CD8-positive, alpha-beta memory T cell (primary cell): ENCODE measurements at regions not wholly inside any gene's neighbourhood (a gene's known extent, or its start where the extent isn't known, plus 50 kb on each side); places are given as distances from the start of the nearest gene placed in this dataset.

Experiments
- CTCF ChIA-PET: fragments of 350-600 bp; sonication (Branson Sonifier 250); formaldehyde crosslinking; loops from one replicate; lab custom pipeline; 2021; ENCODE audit warnings: antibody characterized with exemption; lab: Charles Lee
- POLR2A ChIA-PET: fragments of 350-600 bp; sonication (Branson Sonifier 250); formaldehyde crosslinking; loops from one replicate; lab custom pipeline; 2021; ENCODE audit warnings: antibody characterized with exemption; lab: Charles Lee
- DNase-seq, 5 donors: peaks; one replicate each; pipeline versions ENCODE4 v3.0.0 to v3.0.0-alpha.2; 2020 to 2022; ENCODE audit warnings: mixed read lengths in 1 of 5
- H3K27ac ChIP-seq: one replicate; pipeline ENCODE4 v1.7.0; 2013; ENCODE audit warnings: low read depth, mild to moderate bottlenecking, low read length, moderate library complexity
- H3K27me3 ChIP-seq: 2 replicates; pipeline ENCODE4 v1.7.0; 2013; ENCODE audit warnings: low read length, mild to moderate bottlenecking; ENCODE audit not compliant: insufficient read depth, poor library complexity, severe bottlenecking
- H3K36me3 ChIP-seq: 2 replicates; pipeline ENCODE4 v1.7.0; 2013; ENCODE audit warnings: mild to moderate bottlenecking, low read length, moderate library complexity; ENCODE audit not compliant: insufficient read depth
- H3K4me1 ChIP-seq: 2 replicates; pipeline ENCODE4 v1.7.0; 2013; ENCODE audit warnings: mild to moderate bottlenecking, low read length, moderate library complexity; ENCODE audit not compliant: insufficient read depth
- H3K4me3 ChIP-seq: 2 replicates; pipeline ENCODE4 v1.7.0; 2013; ENCODE audit warnings: mild to moderate bottlenecking, low read length
- H3K9me3 ChIP-seq: 2 replicates; pipeline ENCODE4 v1.7.0; 2013; ENCODE audit warnings: mild to moderate bottlenecking, low read length
- H3K27ac Mint-ChIP-seq, 8 donors: one replicate each; pipeline ENCODE4 v1.8.0; 2020 to 2021; ENCODE audit warnings: mixed read lengths in 8 of 8, mild to moderate bottlenecking in 6 of 8, inconsistent platforms in 3 of 8, moderate library complexity in 3 of 8
- H3K27me3 Mint-ChIP-seq, 2 donors: one replicate each; pipeline ENCODE4 v1.8.0; 2020 to 2021; ENCODE audit warnings: mixed read lengths in 2 of 2, mild to moderate bottlenecking in 1 of 2, moderate library complexity in 1 of 2
- H3K36me3 Mint-ChIP-seq, 3 donors: one replicate each; pipeline ENCODE4 v1.8.0; 2020 to 2021; ENCODE audit warnings: mixed read lengths in 3 of 3, inconsistent platforms in 1 of 3, mild to moderate bottlenecking in 1 of 3
- H3K4me1 Mint-ChIP-seq, 3 donors: one replicate each; pipeline ENCODE4 v1.8.0; 2020 to 2021; ENCODE audit warnings: mixed read lengths in 3 of 3, inconsistent platforms in 1 of 3, mild to moderate bottlenecking in 1 of 3
- H3K4me3 Mint-ChIP-seq, 7 donors: one replicate each; pipeline ENCODE4 v1.8.0; 2020 to 2021; ENCODE audit warnings: mixed read lengths in 7 of 7, mild to moderate bottlenecking in 6 of 7, moderate library complexity in 4 of 7, inconsistent platforms in 2 of 7
- H3K9me3 Mint-ChIP-seq, 5 donors: one replicate each; pipeline ENCODE4 v1.8.0; 2020 to 2022; ENCODE audit warnings: mixed read lengths in 5 of 5, mild to moderate bottlenecking in 3 of 5, moderate library complexity in 2 of 5, inconsistent platforms in 1 of 5

- Histone ChIP-seq H3K27ac (no peak overlapping the region), H3K4me3 (no peak overlapping the region), H3K36me3 (no peaks in the 10 kb centered on the region), H3K27me3 (no peaks in the 10 kb centered on the region), H3K4me1 (peaks cover 20% of the 10 kb centered on the region), H3K9me3 (no peaks in the 10 kb centered on the region)
- CTCF ChIA-PET: no interaction called here
- Mint-ChIP-seq H3K4me3 (no peak overlapping the region), H3K4me1 (peaks cover 23 to 26% (median 24%) of the 10 kb centered on the region in 3 donors), H3K36me3 (no peaks in the 10 kb centered on the region), H3K27ac (peak overlapping the region in 1 of 8 donors; percentile 25), H3K27me3 (peaks cover 0 to 2% of the 10 kb centered on the region in 2 donors), H3K9me3 (no peaks in the 10 kb centered on the region)
- no peak for DNase-seq
- POLR2A ChIA-PET: no interaction called here
Observed at GRCh38 chr6:14880677-14881076, 365.2 kb upstream of the JARID2 start.

- no peak for DNase-seq
- Mint-ChIP-seq H3K4me3 (no peak overlapping the region), H3K27ac (no peak overlapping the region), H3K4me1 (peaks cover 15 to 19% (median 17%) of the 10 kb centered on the region in 3 donors), H3K36me3 (no peaks in the 10 kb centered on the region), H3K9me3 (no peaks in the 10 kb centered on the region), H3K27me3 (no peaks in the 10 kb centered on the region)
- Histone ChIP-seq H3K27ac (no peak overlapping the region), H3K4me1 (peaks cover 18% of the 10 kb centered on the region), H3K4me3 (no peak overlapping the region), H3K36me3 (no peaks in the 10 kb centered on the region), H3K9me3 (no peaks in the 10 kb centered on the region), H3K27me3 (no peaks in the 10 kb centered on the region)
- ChIA-PET POLR2A (no interaction called here), CTCF (no interaction called here)
Observed at GRCh38 chr6:14881398-14881797, 364.5 kb upstream of the JARID2 start.

GRCh38 chr6:14882394-14883026, 363.4 kb upstream of the JARID2 start:
- POLR2A ChIA-PET: no interaction called here
- CTCF ChIA-PET: no interaction called here
- Mint-ChIP-seq H3K4me3 (no peak overlapping the region), H3K27ac (peak overlapping the region in 1 of 8 donors; percentile 6), H3K4me1 (peaks cover 4 to 8% (median 6%) of the 10 kb centered on the region in 3 donors), H3K27me3 (no peaks in the 10 kb centered on the region), H3K36me3 (no peaks in the 10 kb centered on the region), H3K9me3 (no peaks in the 10 kb centered on the region)
- Histone ChIP-seq H3K27me3 (no peaks in the 10 kb centered on the region), H3K36me3 (no peaks in the 10 kb centered on the region), H3K4me1 (peaks cover 7% of the 10 kb centered on the region), H3K27ac (no peak overlapping the region), H3K4me3 (no peak overlapping the region), H3K9me3 (no peaks in the 10 kb centered on the region)
- DNase-seq: no peak

GRCh38 chr6:14883921-14884320, 361.9 kb upstream of the JARID2 start:
- no peaks in the 10 kb centered on the region for H3K4me1 ChIP-seq
- H3K27ac ChIP-seq: no peak overlapping the region
- Mint-ChIP-seq H3K27ac (no peak overlapping the region), H3K4me3 (no peak overlapping the region), H3K36me3 (no peaks in the 10 kb centered on the region), H3K27me3 (no peaks in the 10 kb centered on the region), H3K4me1 (no peaks in the 10 kb centered on the region), H3K9me3 (no peaks in the 10 kb centered on the region)
- no peak overlapping the region for H3K4me3 ChIP-seq
- ChIA-PET CTCF (no interaction called here), POLR2A (no interaction called here)
- no peaks in the 10 kb centered on the region for H3K27me3 ChIP-seq
- H3K36me3 ChIP-seq: no peaks in the 10 kb centered on the region
- DNase-seq: no peak
- H3K9me3 ChIP-seq: no peaks in the 10 kb centered on the region

- H3K4me1 ChIP-seq: no peaks in the 10 kb centered on the region
- H3K27me3 Mint-ChIP-seq: peaks cover 0 to 4% of the 10 kb centered on the region in 2 donors
- CTCF ChIA-PET: no interaction called here
- no peak for DNase-seq
- H3K36me3 ChIP-seq: no peaks in the 10 kb centered on the region
- no peaks in the 10 kb centered on the region for H3K36me3 Mint-ChIP-seq
- no peak overlapping the region for H3K4me3 Mint-ChIP-seq
- no peaks in the 10 kb centered on the region for H3K9me3 Mint-ChIP-seq
- H3K27ac ChIP-seq: no peak overlapping the region
- no peaks in the 10 kb centered on the region for H3K9me3 ChIP-seq
- POLR2A ChIA-PET: no interaction called here
- H3K27me3 ChIP-seq: no peaks in the 10 kb centered on the region
- H3K27ac Mint-ChIP-seq: no peak overlapping the region
- H3K4me3 ChIP-seq: no peak overlapping the region
- H3K4me1 Mint-ChIP-seq: no peaks in the 10 kb centered on the region
Observed at GRCh38 chr6:14885498-14885897, 360.4 kb upstream of the JARID2 start.

GRCh38 chr6:14887181-14887580, 358.7 kb upstream of the JARID2 start:
- Mint-ChIP-seq H3K27me3 (peaks cover 0 to 4% of the 10 kb centered on the region in 2 donors), H3K4me1 (no peaks in the 10 kb centered on the region), H3K27ac (no peak overlapping the region), H3K4me3 (no peak overlapping the region), H3K9me3 (no peaks in the 10 kb centered on the region), H3K36me3 (peaks cover 0 to under 1% (median 0%) of the 10 kb centered on the region in 3 donors)
- Histone ChIP-seq H3K27me3 (no peaks in the 10 kb centered on the region), H3K4me3 (no peak overlapping the region), H3K27ac (no peak overlapping the region), H3K9me3 (no peaks in the 10 kb centered on the region), H3K36me3 (no peaks in the 10 kb centered on the region), H3K4me1 (no peaks in the 10 kb centered on the region)
- ChIA-PET CTCF (no interaction called here), POLR2A (no interaction called here)
- no peak for DNase-seq

GRCh38 chr6:14887986-14888574, 357.8 kb upstream of the JARID2 start:
- no peak overlapping the region for H3K27ac ChIP-seq
- DNase-seq: no peak
- no peaks in the 10 kb centered on the region for H3K9me3 Mint-ChIP-seq
- POLR2A ChIA-PET: no interaction called here
- H3K4me1 Mint-ChIP-seq: no peaks in the 10 kb centered on the region
- H3K27me3 ChIP-seq: no peaks in the 10 kb centered on the region
- H3K27me3 Mint-ChIP-seq: peaks cover 0 to 4% of the 10 kb centered on the region in 2 donors
- H3K4me1 ChIP-seq: no peaks in the 10 kb centered on the region
- CTCF ChIA-PET: no interaction called here
- H3K9me3 ChIP-seq: no peaks in the 10 kb centered on the region
- no peak overlapping the region for H3K4me3 ChIP-seq
- no peak overlapping the region for H3K4me3 Mint-ChIP-seq
- no peak overlapping the region for H3K27ac Mint-ChIP-seq
- no peaks in the 10 kb centered on the region for H3K36me3 ChIP-seq
- peaks cover 0 to 4% (median 0%) of the 10 kb centered on the region in 3 donors for H3K36me3 Mint-ChIP-seq

- Mint-ChIP-seq H3K27ac (no peak overlapping the region), H3K9me3 (no peaks in the 10 kb centered on the region), H3K4me3 (no peak overlapping the region), H3K36me3 (peaks cover 0 to 4% (median 0%) of the 10 kb centered on the region in 3 donors), H3K4me1 (no peaks in the 10 kb centered on the region), H3K27me3 (peaks cover 0 to 6% of the 10 kb centered on the region in 2 donors)
- Histone ChIP-seq H3K4me1 (no peaks in the 10 kb centered on the region), H3K27ac (no peak overlapping the region), H3K9me3 (no peaks in the 10 kb centered on the region), H3K27me3 (no peaks in the 10 kb centered on the region), H3K4me3 (no peak overlapping the region), H3K36me3 (no peaks in the 10 kb centered on the region)
- CTCF ChIA-PET: no interaction called here
- POLR2A ChIA-PET: no interaction called here
- DNase-seq: no peak
Observed at GRCh38 chr6:14888575-14889000, 357.3 kb upstream of the JARID2 start.
